ENCODE measurements at regions not wholly inside any gene's neighbourhood (a gene's known extent, or its start where the extent isn't known, plus 50 kb on each side); places are given as distances from the start of the nearest gene placed in this dataset.
"Not testable (repeated sequence)": the region's sequence is repeated elsewhere in the genome, so short reads cannot be mapped to it uniquely, and the experiment has no call there.

- not testable (repeated sequence) for TF ChIP-seq CHD4 (IDR thresholded peaks at IDR 0.05; ENCODE audit: insufficient read depth, insufficient replicate concordance, low read depth, low read length, poor library complexity, severe bottlenecking); VEZF1 (CRISPR knock-in tag; IDR thresholded peaks at IDR 0.05); RCOR1 (IDR thresholded peaks at IDR 0.05; ENCODE audit: borderline replicate concordance in 1 of 2, low read depth in 2 of 2, low read length in 2 of 2); JUN (IDR thresholded peaks at IDR 0.05; ENCODE audit: borderline replicate concordance, low read depth, low read length); JUN (CRISPR knock-in tag; IDR thresholded peaks at IDR 0.05; ENCODE audit: borderline replicate concordance)
Observed at GRCh38 chr22:15784383-15785085, 94.7 kb downstream of the POTEH start.
